ENCODE measurements at regions not wholly inside any gene's neighbourhood (a gene's known extent, or its start where the extent isn't known, plus 50 kb on each side); places are given as distances from the start of the nearest gene placed in this dataset.
A peak's percentile ranks its signal among the peaks of the same experiment; 100 is the strongest.

- peak overlapping the region; percentile 73 for H3K4me3 ChIP-seq (ENCODE audit: low read length)
- DNase-seq (ENCODE audit: low read depth), result peak; percentile 70
- H3K27me3 ChIP-seq (replicated peaks; ENCODE audit: control insufficient read depth, insufficient read depth, low read length), result peaks cover 21% of the 10 kb centered on the region
- no peaks in the 10 kb centered on the region for H3K9me3 ChIP-seq (ENCODE audit: control insufficient read depth, low read length)
- peaks cover 3% of the 10 kb centered on the region for H3K4me1 ChIP-seq (ENCODE audit: control insufficient read depth, insufficient read depth, low read length)
- H3K9ac ChIP-seq (ENCODE audit: low read length), result no peak overlapping the region
- H3K36me3 ChIP-seq (ENCODE audit: control insufficient read depth, insufficient read depth, low read length, severe bottlenecking), result no peaks in the 10 kb centered on the region
Measured at GRCh38 chr4:82044141-82044993, 329.4 kb downstream of the HNRNPD start.

GRCh38 chr4:82043809-82044137 is 330.0 kb downstream of the HNRNPD start:
- H3K9ac ChIP-seq (ENCODE audit: low read length), result no peak overlapping the region
- peaks cover 3% of the 10 kb centered on the region for H3K4me1 ChIP-seq (ENCODE audit: control insufficient read depth, insufficient read depth, low read length)
- H3K27me3 ChIP-seq (replicated peaks; ENCODE audit: control insufficient read depth, insufficient read depth, low read length), result peaks cover 21% of the 10 kb centered on the region
- no peak for DNase-seq (ENCODE audit: low read depth)
- H3K4me3 ChIP-seq (ENCODE audit: low read length), result peak overlapping the region; percentile 73
- no peaks in the 10 kb centered on the region for H3K36me3 ChIP-seq (ENCODE audit: control insufficient read depth, insufficient read depth, low read length, severe bottlenecking)
- no peaks in the 10 kb centered on the region for H3K9me3 ChIP-seq (ENCODE audit: control insufficient read depth, low read length)

GRCh38 chr4:82043081-82043808 is 330.5 kb downstream of the HNRNPD start:
- Histone ChIP-seq H3K36me3 (ENCODE audit: control insufficient read depth, insufficient read depth, low read length, severe bottlenecking) (no peaks in the 10 kb centered on the region), H3K27me3 (replicated peaks; ENCODE audit: control insufficient read depth, insufficient read depth, low read length) (peaks cover 21% of the 10 kb centered on the region), H3K9ac (ENCODE audit: low read length) (no peak overlapping the region), H3K4me3 (ENCODE audit: low read length) (peak overlapping the region; percentile 73), H3K9me3 (ENCODE audit: control insufficient read depth, low read length) (no peaks in the 10 kb centered on the region), H3K4me1 (ENCODE audit: control insufficient read depth, insufficient read depth, low read length) (peaks cover 3% of the 10 kb centered on the region)
- DNase-seq (ENCODE audit: low read depth), result no peak

- no peak for DNase-seq (ENCODE audit: low read depth)
- Histone ChIP-seq H3K9me3 (ENCODE audit: control insufficient read depth, low read length) (no peaks in the 10 kb centered on the region), H3K4me3 (ENCODE audit: low read length) (no peak overlapping the region), H3K9ac (ENCODE audit: low read length) (no peak overlapping the region), H3K36me3 (ENCODE audit: control insufficient read depth, insufficient read depth, low read length, severe bottlenecking) (no peaks in the 10 kb centered on the region), H3K27me3 (replicated peaks; ENCODE audit: control insufficient read depth, insufficient read depth, low read length) (peaks cover 21% of the 10 kb centered on the region), H3K4me1 (ENCODE audit: control insufficient read depth, insufficient read depth, low read length) (peaks cover 3% of the 10 kb centered on the region)
Measured at GRCh38 chr4:82042042-82042441, 331.7 kb downstream of the HNRNPD start.

GRCh38 chr4:82038936-82039335 is 334.9 kb downstream of the HNRNPD start:
- no peak for DNase-seq (ENCODE audit: low read depth)
- Histone ChIP-seq H3K9me3 (ENCODE audit: control insufficient read depth, low read length) (no peaks in the 10 kb centered on the region), H3K36me3 (ENCODE audit: control insufficient read depth, insufficient read depth, low read length, severe bottlenecking) (no peaks in the 10 kb centered on the region), H3K4me3 (ENCODE audit: low read length) (no peak overlapping the region), H3K4me1 (ENCODE audit: control insufficient read depth, insufficient read depth, low read length) (no peaks in the 10 kb centered on the region), H3K27me3 (replicated peaks; ENCODE audit: control insufficient read depth, insufficient read depth, low read length) (no peaks in the 10 kb centered on the region), H3K9ac (ENCODE audit: low read length) (no peak overlapping the region)

- Histone ChIP-seq H3K4me3 (ENCODE audit: low read length) (no peak overlapping the region), H3K9me3 (ENCODE audit: control insufficient read depth, low read length) (no peaks in the 10 kb centered on the region), H3K36me3 (ENCODE audit: control insufficient read depth, insufficient read depth, low read length, severe bottlenecking) (no peaks in the 10 kb centered on the region), H3K9ac (ENCODE audit: low read length) (no peak overlapping the region), H3K4me1 (ENCODE audit: control insufficient read depth, insufficient read depth, low read length) (no peaks in the 10 kb centered on the region), H3K27me3 (replicated peaks; ENCODE audit: control insufficient read depth, insufficient read depth, low read length) (no peaks in the 10 kb centered on the region)
- DNase-seq (ENCODE audit: low read depth), result no peak
Measured at GRCh38 chr4:82036181-82036580, 337.6 kb downstream of the HNRNPD start.

- H3K9me3 ChIP-seq (ENCODE audit: control insufficient read depth, low read length), result no peaks in the 10 kb centered on the region
- H3K9ac ChIP-seq (ENCODE audit: low read length), result no peak overlapping the region
- no peaks in the 10 kb centered on the region for H3K36me3 ChIP-seq (ENCODE audit: control insufficient read depth, insufficient read depth, low read length, severe bottlenecking)
- H3K27me3 ChIP-seq (replicated peaks; ENCODE audit: control insufficient read depth, insufficient read depth, low read length), result no peaks in the 10 kb centered on the region
- DNase-seq (ENCODE audit: low read depth), result no peak
- H3K4me3 ChIP-seq (ENCODE audit: low read length), result no peak overlapping the region
- no peaks in the 10 kb centered on the region for H3K4me1 ChIP-seq (ENCODE audit: control insufficient read depth, insufficient read depth, low read length)
Measured at GRCh38 chr4:82034878-82035277, 338.9 kb downstream of the HNRNPD start.

GRCh38 chr4:82033862-82034261 is 339.9 kb downstream of the HNRNPD start:
- no peak overlapping the region for H3K9ac ChIP-seq (ENCODE audit: low read length)
- H3K9me3 ChIP-seq (ENCODE audit: control insufficient read depth, low read length), result no peaks in the 10 kb centered on the region
- H3K4me1 ChIP-seq (ENCODE audit: control insufficient read depth, insufficient read depth, low read length), result no peaks in the 10 kb centered on the region
- H3K36me3 ChIP-seq (ENCODE audit: control insufficient read depth, insufficient read depth, low read length, severe bottlenecking), result no peaks in the 10 kb centered on the region
- H3K4me3 ChIP-seq (ENCODE audit: low read length), result no peak overlapping the region
- H3K27me3 ChIP-seq (replicated peaks; ENCODE audit: control insufficient read depth, insufficient read depth, low read length), result no peaks in the 10 kb centered on the region
- no peak for DNase-seq (ENCODE audit: low read depth)

GRCh38 chr4:82031376-82031927 is 342.3 kb downstream of the HNRNPD start:
- Histone ChIP-seq H3K9me3 (ENCODE audit: control insufficient read depth, low read length) (no peaks in the 10 kb centered on the region), H3K4me3 (ENCODE audit: low read length) (no peak overlapping the region), H3K27me3 (replicated peaks; ENCODE audit: control insufficient read depth, insufficient read depth, low read length) (no peaks in the 10 kb centered on the region), H3K9ac (ENCODE audit: low read length) (no peak overlapping the region), H3K36me3 (ENCODE audit: control insufficient read depth, insufficient read depth, low read length, severe bottlenecking) (no peaks in the 10 kb centered on the region), H3K4me1 (ENCODE audit: control insufficient read depth, insufficient read depth, low read length) (no peaks in the 10 kb centered on the region)
- no peak for DNase-seq (ENCODE audit: low read depth)

GRCh38 chr4:82017680-82018079 is 356.1 kb downstream of the HNRNPD start:
- Histone ChIP-seq H3K4me1 (ENCODE audit: control insufficient read depth, insufficient read depth, low read length) (no peaks in the 10 kb centered on the region), H3K4me3 (ENCODE audit: low read length) (no peak overlapping the region), H3K27me3 (replicated peaks; ENCODE audit: control insufficient read depth, insufficient read depth, low read length) (no peaks in the 10 kb centered on the region), H3K9me3 (ENCODE audit: control insufficient read depth, low read length) (no peaks in the 10 kb centered on the region), H3K9ac (ENCODE audit: low read length) (no peak overlapping the region), H3K36me3 (ENCODE audit: control insufficient read depth, insufficient read depth, low read length, severe bottlenecking) (no peaks in the 10 kb centered on the region)
- DNase-seq (ENCODE audit: low read depth), result peak; percentile 42

- Histone ChIP-seq H3K27me3 (replicated peaks; ENCODE audit: control insufficient read depth, insufficient read depth, low read length) (no peaks in the 10 kb centered on the region), H3K9me3 (ENCODE audit: control insufficient read depth, low read length) (peaks cover 3% of the 10 kb centered on the region), H3K4me1 (ENCODE audit: control insufficient read depth, insufficient read depth, low read length) (no peaks in the 10 kb centered on the region), H3K4me3 (ENCODE audit: low read length) (no peak overlapping the region), H3K9ac (ENCODE audit: low read length) (no peak overlapping the region), H3K36me3 (ENCODE audit: control insufficient read depth, insufficient read depth, low read length, severe bottlenecking) (no peaks in the 10 kb centered on the region)
- DNase-seq (ENCODE audit: low read depth), result no peak
Measured at GRCh38 chr4:82005158-82005557, 368.6 kb downstream of the HNRNPD start.

All from adipocyte (in vitro differentiated cells).